ENCODE measurements at regions not wholly inside any gene's neighbourhood (a gene's known extent, or its start where the extent isn't known, plus 50 kb on each side); places are given as distances from the start of the nearest gene placed in this dataset.

DNA sequence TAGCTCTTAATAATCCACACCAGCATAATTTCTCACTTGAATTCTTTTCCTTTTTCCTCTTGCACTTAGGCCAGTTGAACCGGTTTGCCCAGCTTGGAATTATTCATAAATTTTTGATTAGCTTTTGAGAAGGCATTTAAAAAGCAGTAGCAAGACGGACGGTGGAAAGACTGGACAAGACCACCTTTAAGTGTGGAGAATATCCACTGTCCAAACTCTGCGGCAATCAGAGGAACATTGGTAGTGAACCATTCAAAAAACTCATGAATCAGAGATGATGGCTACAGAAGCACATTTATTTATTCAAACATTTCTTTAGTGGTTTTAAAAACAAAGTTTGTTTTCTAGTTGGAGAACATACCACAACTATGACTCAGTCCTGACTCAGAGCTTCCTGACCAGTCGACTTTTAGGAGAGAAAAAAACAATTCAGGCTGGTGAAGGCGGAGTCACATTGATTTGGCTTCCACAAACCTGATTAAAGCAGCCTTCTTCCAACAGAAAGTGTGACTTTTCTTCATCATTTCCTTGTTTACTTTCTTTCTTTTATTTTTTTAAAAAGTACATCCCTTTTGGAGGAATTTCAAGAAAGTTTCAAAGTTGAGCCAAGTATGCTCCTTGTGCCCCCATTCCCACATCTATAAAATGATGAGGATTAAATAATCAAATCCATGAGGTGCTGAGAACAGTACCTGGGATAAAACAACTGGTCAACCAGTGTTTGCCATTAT is 128.8 kb downstream of the ADSS2 start:
- Histone ChIP-seq H3K4me1 (replicated peaks in 1 of 2) (peaks cover 9 to 16% of the 10 kb centered on the region in 2 donors), H3K9me3 (replicated peaks in 1 of 3) (peaks cover 0 to 3% (median 0%) of the 10 kb centered on the region in 3 donors), H3K27ac (peak overlapping the region; percentile 48 to 88 (median 77)), H3K27me3 (no peaks in the 10 kb centered on the region), H3K36me3 (replicated peaks in 1 of 2) (no peaks in the 10 kb centered on the region), H3K4me3 (no peak overlapping the region)
- TF ChIP-seq POLR2A (IDR thresholded peaks at IDR 0.05), result peak in 1 of 2 donors; percentile 15
- TF ChIP-seq CTCF (IDR thresholded peaks at IDR 0.05), result no peak
- WGBS, 4 donors, result 9 to 22% (median 11%) methylated on average over 6 of the region's 6 CpGs
- intact Hi-C loops (cut with DNase I), result loop anchor here in 1 of 2 donors (5.0 kb wide), 1 partner anchor 129 kb away; the partner anchor contains the start of gene ADSS2
- DNase-seq, result peak; percentile 53 to 85 (median 78)

- Histone ChIP-seq H3K4me1 (replicated peaks in 1 of 2) (peaks cover 9 to 16% of the 10 kb centered on the region in 2 donors), H3K4me3 (no peak overlapping the region), H3K36me3 (replicated peaks in 1 of 2) (no peaks in the 10 kb centered on the region), H3K27ac (no peak overlapping the region), H3K27me3 (no peaks in the 10 kb centered on the region), H3K9me3 (replicated peaks in 1 of 3) (peaks cover 0 to 7% (median 0%) of the 10 kb centered on the region in 3 donors)
- no peak for TF ChIP-seq CTCF (IDR thresholded peaks at IDR 0.05)
- no peak for TF ChIP-seq POLR2A (IDR thresholded peaks at IDR 0.05)
- no peak for DNase-seq
- WGBS, 4 donors, result 88 to 94% (median 93%) methylated on average over 8 of the region's 8 CpGs
- intact Hi-C loops (cut with DNase I), result loop anchor here in 1 of 2 donors (5.0 kb wide), 1 partner anchor 128 kb away; the partner anchor contains the start of gene ADSS2
Measured at GRCh38 chr1:244324176-244324883, 127.4 kb downstream of the ADSS2 start.

DNA sequence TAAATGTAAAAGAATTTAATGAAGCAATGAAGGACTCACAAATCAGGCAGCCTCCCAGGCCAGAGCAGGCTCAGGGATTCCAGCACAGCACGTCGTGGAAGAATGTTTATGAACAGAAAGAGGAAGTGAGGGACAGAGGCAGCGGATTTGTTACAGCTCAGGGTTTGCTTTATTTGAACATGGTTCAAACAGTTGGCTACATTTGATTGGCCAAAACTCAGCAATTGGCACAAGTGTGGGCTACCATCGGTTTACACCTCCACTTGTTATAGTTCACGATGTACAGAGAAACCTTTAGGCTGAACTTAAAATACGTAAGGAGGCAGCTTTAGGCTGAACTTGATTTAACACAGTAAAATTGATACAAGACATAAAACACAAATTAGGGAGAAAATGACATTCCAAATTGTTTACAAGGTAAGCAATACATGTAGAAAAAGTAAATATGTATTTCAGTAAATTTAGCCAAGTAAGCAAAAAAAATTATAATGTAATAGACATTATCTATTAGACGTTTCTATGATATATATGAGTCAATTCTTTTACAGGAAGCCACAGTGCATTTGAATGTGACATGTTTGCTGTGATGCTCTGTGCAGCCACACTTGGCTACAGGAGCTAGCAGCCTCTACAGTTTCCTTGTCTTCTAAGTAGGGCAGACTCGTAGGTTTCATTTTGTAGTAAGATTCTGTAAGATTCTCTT is 126.5 kb downstream of the ADSS2 start:
- no peak overlapping the region for H3K4me3 ChIP-seq
- H3K27me3 ChIP-seq, result no peaks in the 10 kb centered on the region
- intact Hi-C loops (cut with DNase I), result no loop called here

More for the DNA sequence above, 126.5 kb downstream of the ADSS2 start:
- WGBS, 4 donors, result 52 to 62% (median 59%) methylated on average over 8 of the region's 8 CpGs
- peaks cover 9 to 16% of the 10 kb centered on the region in 2 donors for H3K4me1 ChIP-seq (replicated peaks in 1 of 2)
- H3K9me3 ChIP-seq (replicated peaks in 1 of 3), result peaks cover 0 to 7% (median 0%) of the 10 kb centered on the region in 3 donors
- DNase-seq, result peak in 1 of 7 donors; percentile 31
- no peaks in the 10 kb centered on the region for H3K36me3 ChIP-seq (replicated peaks in 1 of 2)
- H3K27ac ChIP-seq, result no peak overlapping the region
- TF ChIP-seq CTCF (IDR thresholded peaks at IDR 0.05) (no peak), POLR2A (IDR thresholded peaks at IDR 0.05) (no peak)
